ENCODE measurements at regions not wholly inside any gene's neighbourhood (a gene's known extent, or its start where the extent isn't known, plus 50 kb on each side); places are given as distances from the start of the nearest gene placed in this dataset.

DNA sequence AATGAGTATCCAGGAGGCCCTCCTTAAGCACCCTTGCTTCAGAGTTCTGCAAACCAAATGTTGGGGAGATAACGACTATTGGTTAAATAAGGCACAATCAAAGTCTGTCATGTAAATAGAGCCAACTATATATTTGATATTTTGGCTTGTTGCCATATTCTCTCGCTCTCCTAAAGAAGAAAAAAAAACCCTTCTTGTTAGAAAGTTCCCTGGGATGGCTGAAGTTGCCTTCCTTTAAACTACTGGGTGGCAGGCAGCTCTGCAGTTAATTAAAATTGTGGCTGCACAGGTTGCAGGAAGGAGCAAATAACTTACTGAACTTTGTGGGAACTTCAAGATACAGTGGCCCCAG, 227.0 kb upstream of the ANKRD55 start:
- no peak for DNase-seq (ENCODE audit: low read depth in 2 of 2)

DNA sequence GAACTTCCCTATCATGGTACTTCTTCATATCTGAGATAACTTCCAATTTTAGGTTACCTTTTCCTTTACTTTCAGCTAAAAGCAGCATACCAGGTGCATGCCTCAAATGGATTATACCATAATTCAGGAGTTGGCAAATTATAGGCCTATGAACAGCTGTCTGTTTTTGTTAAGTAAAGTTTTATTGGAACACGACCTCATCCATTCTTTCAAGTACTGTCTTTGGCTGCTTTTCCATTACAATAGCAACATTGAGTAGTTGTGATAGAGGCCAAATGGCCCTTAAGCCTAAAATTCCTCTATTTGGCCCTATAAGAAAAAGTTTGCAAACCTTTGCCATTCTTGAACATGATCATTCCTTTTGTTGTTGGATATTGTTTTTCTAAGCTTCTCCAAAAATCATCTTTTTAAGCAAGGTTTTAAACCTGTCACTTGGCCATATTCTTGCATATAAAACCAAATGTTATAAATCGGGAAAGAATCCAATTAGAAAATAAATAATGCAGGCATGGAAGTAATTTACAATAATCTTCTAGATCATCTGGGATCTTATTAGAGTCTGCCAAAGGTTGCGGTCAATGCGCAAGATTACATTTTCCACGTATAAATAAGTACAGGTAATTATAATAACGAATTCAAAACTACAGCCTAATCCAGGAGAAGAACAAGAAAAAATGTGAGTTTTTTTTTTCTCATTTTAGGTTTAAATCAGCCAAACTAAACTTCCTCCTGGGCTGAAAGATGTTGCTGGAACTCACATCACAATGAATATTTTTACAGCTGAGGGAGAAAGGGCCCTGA, 226.5 kb upstream of the ANKRD55 start:
- no peak for DNase-seq (ENCODE audit: low read depth in 2 of 2)

DNA sequence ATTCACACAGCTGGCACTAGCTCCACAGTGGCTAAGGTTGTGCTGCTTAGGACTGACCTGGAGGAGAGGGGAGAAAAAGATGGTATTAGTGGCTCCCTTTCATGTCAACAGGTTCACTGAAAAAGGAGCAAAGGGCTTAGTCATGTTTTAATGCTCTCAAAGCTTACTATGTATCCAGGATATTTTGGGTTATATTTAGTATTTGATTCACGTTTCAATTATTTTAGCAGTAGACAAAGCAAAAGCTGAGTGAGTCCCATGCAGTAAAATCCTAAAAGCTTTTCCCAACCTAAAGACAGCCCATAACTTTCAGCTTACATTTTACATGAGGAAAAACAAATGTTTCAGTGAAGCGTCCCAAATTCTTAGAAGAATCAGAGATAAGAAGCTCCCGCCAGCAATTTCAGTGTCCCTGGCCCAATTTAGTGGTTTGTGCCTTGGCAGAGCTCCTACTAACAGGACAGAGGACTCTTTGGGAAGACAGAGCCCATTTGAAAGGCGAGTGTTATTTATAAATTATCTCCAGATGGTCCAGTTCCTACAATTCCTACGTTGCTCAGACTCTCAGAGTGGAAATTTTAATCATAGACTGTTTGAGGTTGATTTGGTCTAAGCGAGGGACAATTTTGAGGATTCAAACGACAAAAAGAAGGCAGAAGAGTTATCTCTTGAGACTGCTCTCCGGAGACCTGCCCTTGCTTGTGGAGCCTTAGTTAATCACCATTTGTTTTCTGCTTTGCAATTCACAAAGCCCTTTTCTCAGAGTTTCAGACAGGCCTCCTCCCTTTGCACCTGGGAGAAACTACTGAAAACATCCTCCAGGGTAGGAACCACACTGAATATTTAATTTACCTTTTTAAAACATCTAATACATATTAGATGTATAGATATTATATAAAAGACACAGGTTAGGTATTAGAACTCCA, 225.0 kb upstream of the ANKRD55 start:
- no peak for DNase-seq (ENCODE audit: low read depth in 2 of 2)

DNA sequence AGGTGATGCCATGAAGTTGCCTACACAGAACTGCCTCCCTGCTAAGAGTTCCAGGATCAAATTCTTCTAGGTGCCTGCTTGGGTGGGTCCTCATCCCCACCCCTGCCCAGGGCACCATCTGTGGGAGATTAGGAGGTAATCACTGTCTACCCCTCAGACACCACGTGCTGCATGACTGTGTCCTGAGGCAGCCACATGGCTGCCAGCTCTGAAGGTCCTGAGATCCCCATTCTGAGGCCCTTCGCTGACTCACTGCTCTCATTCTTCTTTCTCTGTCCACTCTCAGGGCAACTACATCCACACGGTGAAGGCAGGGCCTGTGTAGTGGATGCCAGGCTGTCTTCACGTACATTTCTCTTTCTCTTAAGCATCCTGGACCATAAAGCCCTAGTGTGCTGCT, 222.9 kb upstream of the ANKRD55 start:
- no peak for DNase-seq (ENCODE audit: low read depth in 2 of 2)

DNA sequence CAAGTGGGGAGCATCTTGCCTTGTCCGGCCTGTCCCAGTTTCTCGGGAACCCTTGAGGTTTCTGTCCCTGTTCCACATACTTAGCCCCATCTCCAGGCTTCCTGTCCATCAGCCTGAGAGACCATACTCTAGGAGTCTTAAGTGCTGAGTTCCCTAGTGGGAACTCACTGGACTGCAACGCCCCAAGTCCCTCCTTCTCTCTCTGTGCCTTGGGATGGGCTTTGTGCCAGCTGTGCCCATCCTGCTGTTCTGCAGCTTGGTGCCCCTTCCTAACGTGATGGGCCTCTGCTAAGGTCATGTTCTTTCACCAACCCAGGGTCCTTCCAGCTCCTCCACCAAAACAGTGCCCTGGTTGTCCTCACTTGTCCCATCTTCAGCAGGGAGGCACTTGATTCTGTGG, 222.3 kb upstream of the ANKRD55 start:
- no peak for DNase-seq (ENCODE audit: low read depth in 2 of 2)

GRCh38 chr5:56454219-56454862, 221.2 kb upstream of the ANKRD55 start:
- no peak for DNase-seq (ENCODE audit: low read depth in 2 of 2)

- no peak for DNase-seq (ENCODE audit: low read depth in 2 of 2)
Measured at GRCh38 chr5:56451742-56452141, 218.6 kb upstream of the ANKRD55 start.

DNA sequence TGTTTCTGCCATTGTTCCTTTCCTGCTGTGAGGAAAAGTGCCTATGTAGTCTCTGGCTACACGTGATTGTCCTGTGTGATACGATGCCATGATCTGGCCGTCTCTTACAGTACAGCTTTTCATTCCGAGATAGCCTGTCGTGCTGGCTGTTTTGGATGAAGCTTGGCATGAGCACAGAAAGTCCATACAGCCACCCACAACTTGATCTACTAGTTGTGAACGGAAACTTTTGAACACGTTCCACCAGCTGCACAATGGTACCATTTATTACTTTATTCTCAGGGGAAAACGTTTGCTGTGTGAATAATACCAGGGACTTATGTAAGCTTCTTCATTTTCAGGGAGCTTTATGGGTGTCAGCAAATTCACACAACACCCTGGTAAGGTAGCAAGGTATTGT, 217.6 kb upstream of the ANKRD55 start:
- DNase-seq (ENCODE audit: low read depth in 2 of 2), result no peak

- no peak for DNase-seq (ENCODE audit: low read depth in 2 of 2)
Measured at GRCh38 chr5:56449071-56449640, 216.0 kb upstream of the ANKRD55 start.

- no peak for DNase-seq (ENCODE audit: low read depth in 2 of 2)
Measured at GRCh38 chr5:56447656-56448055, 214.5 kb upstream of the ANKRD55 start.

DNA sequence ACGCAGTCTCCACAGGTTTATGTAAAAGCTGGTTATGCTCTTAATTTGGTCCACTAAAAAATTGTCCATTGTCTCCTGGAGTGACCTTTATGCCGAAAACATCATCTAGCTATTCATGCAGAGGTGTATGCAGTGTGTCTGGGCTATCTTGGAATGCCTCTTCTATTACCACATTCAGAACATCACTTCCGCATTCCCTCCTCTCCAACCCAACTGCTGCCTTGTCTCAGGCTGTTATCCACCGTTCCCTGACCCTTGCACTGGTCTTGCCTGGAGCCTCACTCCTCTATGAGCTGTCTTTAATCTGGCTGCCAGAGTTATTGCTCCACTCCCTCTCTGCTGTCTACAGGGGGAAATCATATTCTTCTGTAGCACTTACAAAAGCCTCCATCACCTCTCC, 214.1 kb upstream of the ANKRD55 start:
- DNase-seq (ENCODE audit: low read depth in 2 of 2), result no peak

GRCh38 chr5:56446728-56447127, 213.6 kb upstream of the ANKRD55 start:
- no peak for DNase-seq (ENCODE audit: low read depth in 2 of 2)

GRCh38 chr5:56443826-56444225, 210.7 kb upstream of the ANKRD55 start:
- DNase-seq (ENCODE audit: low read depth in 2 of 2), result no peak

DNA sequence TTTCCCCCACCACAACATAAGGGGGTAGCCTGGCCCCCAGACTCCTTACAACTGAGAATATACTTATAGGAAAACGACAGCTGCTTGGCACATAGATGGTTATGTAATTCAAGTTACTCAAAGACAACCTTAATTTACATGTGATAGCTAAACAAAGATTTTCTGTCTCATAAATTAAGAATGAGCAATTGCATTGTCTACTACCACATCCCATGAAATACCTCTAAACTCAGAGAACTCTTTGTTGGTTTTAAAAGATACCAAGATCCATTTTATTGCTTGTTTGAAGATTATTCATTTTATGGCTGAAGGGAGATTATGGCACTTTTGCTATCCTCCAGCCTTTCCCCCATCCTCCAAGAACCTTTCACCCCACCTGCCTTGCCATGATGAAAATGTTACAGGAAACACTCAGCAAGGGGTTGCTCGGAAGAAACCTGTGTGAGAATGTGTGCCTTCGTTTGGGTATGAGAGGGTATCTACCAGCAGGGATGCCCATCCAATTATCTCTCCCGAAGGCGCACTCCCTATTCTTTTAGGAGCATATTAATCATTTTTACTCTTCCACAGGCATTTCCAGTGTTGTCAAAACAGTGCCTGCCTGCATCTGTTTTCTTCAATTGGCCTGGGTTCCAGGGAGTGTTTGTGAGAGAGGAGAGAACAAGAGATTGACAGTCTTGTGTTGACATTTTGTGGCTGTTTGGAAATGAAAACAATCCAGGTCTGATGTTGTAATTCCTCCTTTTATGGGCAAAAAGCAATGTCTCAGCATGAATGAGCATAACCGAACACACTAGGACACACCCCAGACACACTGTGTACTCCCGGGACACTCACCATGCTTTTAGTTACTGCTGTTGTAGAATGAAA, 208.0 kb upstream of the ANKRD55 start:
- DNase-seq (ENCODE audit: low read depth in 2 of 2), result no peak

DNA sequence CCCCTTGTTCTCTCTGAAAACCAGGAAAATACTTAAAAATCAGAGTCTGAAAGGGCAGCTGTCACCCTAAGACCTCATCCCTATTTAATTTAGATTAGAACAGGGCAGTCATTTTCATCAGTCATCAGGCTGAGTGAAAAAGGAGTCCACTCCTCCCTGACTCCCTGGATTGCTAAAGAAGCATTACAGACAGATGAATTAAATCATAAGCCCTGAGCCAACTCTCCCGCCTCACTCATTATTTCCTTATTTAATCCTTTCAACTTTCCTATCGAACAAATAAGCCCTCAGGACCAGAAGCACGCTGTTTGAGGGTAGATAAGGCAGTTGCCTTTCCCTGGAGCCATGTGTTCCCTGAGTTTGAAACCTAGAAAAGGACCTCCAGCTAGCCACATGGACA, 201.9 kb upstream of the ANKRD55 start:
- no peak for DNase-seq (ENCODE audit: low read depth in 2 of 2)

GRCh38 chr5:56433039-56433617, 200.0 kb upstream of the ANKRD55 start:
- no peak for DNase-seq (ENCODE audit: low read depth in 2 of 2)

- DNase-seq (ENCODE audit: low read depth in 2 of 2), result no peak
Measured at GRCh38 chr5:56432321-56432720, 199.2 kb upstream of the ANKRD55 start.

- no peak for DNase-seq (ENCODE audit: low read depth in 2 of 2)
Measured at GRCh38 chr5:56430422-56430821, 197.3 kb upstream of the ANKRD55 start.

GRCh38 chr5:56429110-56429561, 196.0 kb upstream of the ANKRD55 start:
- no peak for DNase-seq (ENCODE audit: low read depth in 2 of 2)

GRCh38 chr5:56426693-56427092, 193.6 kb upstream of the ANKRD55 start:
- no peak for DNase-seq (ENCODE audit: low read depth in 2 of 2)
